CD4-positive, alpha-beta T cell (primary cell): ENCODE measurements at regions not wholly inside any gene's neighbourhood (a gene's known extent, or its start where the extent isn't known, plus 50 kb on each side); places are given as distances from the start of the nearest gene placed in this dataset.

Source experiments
- ATAC-seq: fragments of 200-7000 bp; cut with Tn5 transposase; one replicate; pipeline ENCODE4 v1.10.0; 2022; ENCODE audit warnings: mild to moderate bottlenecking; ENCODE audit not compliant: poor library complexity
- CTCF ChIA-PET: fragments of 350-600 bp; sonication (Branson Sonifier 250); formaldehyde crosslinking; loops from one replicate; lab custom pipeline; 2021; ENCODE audit warnings: antibody characterized with exemption, inconsistent platforms; lab: Charles Lee
- POLR2A ChIA-PET: fragments of 350-600 bp; sonication (Branson Sonifier 250); formaldehyde crosslinking; loops from one replicate; lab custom pipeline; 2021; ENCODE audit warnings: antibody characterized with exemption, inconsistent platforms; lab: Charles Lee
- DNase-seq, 14 experiments: peaks; one replicate each; pipeline ENCODE4 v3.0.0-alpha.2; 2013 to 2020; ENCODE audit warnings: mixed read lengths in 2 of 14
- H3K27ac ChIP-seq, 2 donors: one replicate each; pipeline versions ENCODE4 v1.5.1 to v1.7.0; 2013; ENCODE audit warnings: low read length in 2 of 2, low read depth in 1 of 2, mild to moderate bottlenecking in 1 of 2
- H3K27me3 ChIP-seq, 2 experiments: 1 replicate in 1 of 2; 2 replicates in 1 of 2; pipeline versions ENCODE4 v1.6.1 to v1.7.0; 2013; ENCODE audit warnings: low read length in 2 of 2, control low read depth in 1 of 2, mild to moderate bottlenecking in 1 of 2, moderate library complexity in 1 of 2; ENCODE audit not compliant: insufficient read depth in 2 of 2, control insufficient read depth in 1 of 2
- H3K36me3 ChIP-seq: one replicate; pipeline ENCODE4 v1.6.1; 2013; ENCODE audit warnings: low read length, control low read depth; ENCODE audit not compliant: insufficient read depth
- H3K4me1 ChIP-seq: one replicate; pipeline ENCODE4 v1.6.1; 2013; ENCODE audit warnings: low read length, control low read depth; ENCODE audit not compliant: insufficient read depth
- H3K4me3 ChIP-seq: one replicate; pipeline ENCODE4 v1.5.1; 2013; ENCODE audit warnings: mild to moderate bottlenecking, low read length, moderate library complexity
- H3K9me3 ChIP-seq, 2 experiments: 1 replicate in 1 of 2; 2 replicates in 1 of 2; pipeline versions ENCODE4 v1.6.1 to v1.7.0; 2013; ENCODE audit warnings: low read length in 2 of 2, mild to moderate bottlenecking in 2 of 2, control low read depth in 1 of 2, moderate library complexity in 1 of 2; ENCODE audit not compliant: control insufficient read depth in 1 of 2, insufficient read depth in 1 of 2
- H3K27ac Mint-ChIP-seq: one replicate; pipeline ENCODE4 v1.8.0; 2020; ENCODE audit warnings: mixed read lengths
- H3K27me3 Mint-ChIP-seq: one replicate; pipeline ENCODE4 v1.8.0; 2021; ENCODE audit warnings: mixed read lengths
- H3K36me3 Mint-ChIP-seq: one replicate; pipeline ENCODE4 v1.8.0; 2021; ENCODE audit warnings: low read depth, mixed read lengths
- H3K4me1 Mint-ChIP-seq: one replicate; pipeline ENCODE4 v1.8.0; 2021; ENCODE audit warnings: low read depth, mixed read lengths
- H3K4me3 Mint-ChIP-seq: one replicate; pipeline ENCODE4 v1.8.0; 2020; ENCODE audit warnings: mild to moderate bottlenecking, mixed read lengths
- H3K9me3 Mint-ChIP-seq: one replicate; pipeline ENCODE4 v1.8.0; 2020; ENCODE audit warnings: mixed read lengths
- intact Hi-C, 2 experiments: fragments of 100-400 bp; cut with DNase I in 1 of 2; cut with micrococcal nuclease in 1 of 2; formaldehyde crosslinking; loops; one replicate each; pipeline versions ENCODE4 v1.15.1 to v1.9.0; 2023 to 2025; cut with DNase I, micrococcal nuclease
- TF ChIP-seq, protein P1 (sequence below): fragments of 200-600 bp; IDR thresholded peaks from one replicate; pipeline ENCODE4 v1.8.0; 2022; ENCODE audit warnings: antibody characterized with exemption, mild to moderate bottlenecking

DNA sequence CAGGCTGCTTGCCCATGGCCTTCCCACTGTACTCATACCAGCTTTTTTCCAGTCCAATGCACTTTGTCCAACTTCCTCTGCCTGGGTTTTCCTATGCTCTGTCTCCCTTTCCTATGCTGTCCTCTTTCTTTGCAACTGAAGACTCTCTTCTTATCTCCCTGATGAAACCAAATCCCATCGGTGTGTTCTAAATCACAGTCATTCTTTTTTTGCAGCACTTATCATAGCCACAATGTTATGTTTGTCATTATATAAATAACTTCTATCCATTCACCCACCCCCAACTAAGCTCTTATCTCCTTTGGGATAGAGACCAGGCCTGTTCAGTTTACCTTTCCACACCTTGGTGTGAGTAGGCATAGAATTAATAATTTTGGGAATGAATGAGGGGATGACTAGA, 121.0 kb downstream of the GPX5 start:
- Mint-ChIP-seq H3K27ac (no peak overlapping the region), H3K9me3 (no peaks in the 10 kb centered on the region), H3K4me3 (no peak overlapping the region), H3K4me1 (peaks cover 14% of the 10 kb centered on the region), H3K36me3 (no peaks in the 10 kb centered on the region), H3K27me3 (peaks cover 69% of the 10 kb centered on the region)
- DNase-seq (no peak), ATAC-seq (no peak)
- Histone ChIP-seq H3K27ac (no peak overlapping the region), H3K4me3 (no peak overlapping the region), H3K9me3 (no peaks in the 10 kb centered on the region), H3K36me3 (no peaks in the 10 kb centered on the region), H3K4me1 (peaks cover 12% of the 10 kb centered on the region), H3K27me3 (peaks cover 36 to 61% of the 10 kb centered on the region in 2 experiments)
- CTCF ChIA-PET: no interaction called here
- POLR2A ChIA-PET: no interaction called here
- TF ChIP-seq, protein P1, sequence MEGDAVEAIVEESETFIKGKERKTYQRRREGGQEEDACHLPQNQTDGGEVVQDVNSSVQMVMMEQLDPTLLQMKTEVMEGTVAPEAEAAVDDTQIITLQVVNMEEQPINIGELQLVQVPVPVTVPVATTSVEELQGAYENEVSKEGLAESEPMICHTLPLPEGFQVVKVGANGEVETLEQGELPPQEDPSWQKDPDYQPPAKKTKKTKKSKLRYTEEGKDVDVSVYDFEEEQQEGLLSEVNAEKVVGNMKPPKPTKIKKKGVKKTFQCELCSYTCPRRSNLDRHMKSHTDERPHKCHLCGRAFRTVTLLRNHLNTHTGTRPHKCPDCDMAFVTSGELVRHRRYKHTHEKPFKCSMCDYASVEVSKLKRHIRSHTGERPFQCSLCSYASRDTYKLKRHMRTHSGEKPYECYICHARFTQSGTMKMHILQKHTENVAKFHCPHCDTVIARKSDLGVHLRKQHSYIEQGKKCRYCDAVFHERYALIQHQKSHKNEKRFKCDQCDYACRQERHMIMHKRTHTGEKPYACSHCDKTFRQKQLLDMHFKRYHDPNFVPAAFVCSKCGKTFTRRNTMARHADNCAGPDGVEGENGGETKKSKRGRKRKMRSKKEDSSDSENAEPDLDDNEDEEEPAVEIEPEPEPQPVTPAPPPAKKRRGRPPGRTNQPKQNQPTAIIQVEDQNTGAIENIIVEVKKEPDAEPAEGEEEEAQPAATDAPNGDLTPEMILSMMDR: no peak
- intact Hi-C loops: no loop called here

DNA sequence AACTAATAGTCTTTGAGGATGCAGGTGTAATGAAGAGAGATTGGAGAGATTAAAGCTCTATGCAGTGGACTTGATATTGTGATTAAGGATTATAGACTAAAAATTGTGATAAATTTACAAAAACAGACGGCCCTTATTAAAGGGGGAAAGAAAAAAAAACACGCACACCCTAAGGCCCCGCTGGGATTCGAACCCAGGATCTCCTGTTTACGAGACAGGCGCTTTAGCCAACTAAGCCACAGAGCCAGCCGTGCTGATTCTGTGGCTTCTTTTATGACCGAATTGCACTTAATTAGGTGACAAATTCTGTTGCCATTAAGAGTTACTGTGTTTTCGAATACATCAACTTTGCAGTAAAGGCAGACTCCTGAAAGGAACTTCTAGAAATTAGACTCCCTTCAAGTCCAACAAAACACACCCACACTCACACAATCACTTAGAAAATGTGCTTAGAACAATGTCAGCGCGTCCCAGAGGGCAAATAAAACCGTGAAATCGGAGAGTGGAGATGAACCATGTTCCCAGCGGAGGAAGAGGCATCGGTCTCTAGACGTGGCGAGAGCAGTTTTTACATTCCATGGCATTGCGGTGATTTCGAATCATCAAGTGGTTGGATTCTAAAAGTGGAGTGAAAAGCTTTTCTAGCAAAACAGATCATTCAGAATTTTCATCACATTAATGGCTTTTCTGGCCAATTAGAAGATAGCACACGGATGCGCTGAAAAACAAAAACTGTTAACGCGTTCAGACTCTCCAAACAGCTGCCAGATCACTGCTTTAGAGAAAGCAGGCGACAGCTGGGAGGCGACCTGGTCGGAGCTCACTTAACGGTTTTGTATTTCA, 122.6 kb downstream of the GPX5 start:
- TF ChIP-seq, protein P1: no peak
- H3K27ac ChIP-seq: no peak overlapping the region
- ChIA-PET POLR2A (interaction anchor here (0.7 to 1.6 kb wide), 4 partner anchors 10 to 62 kb away, joined by 4 to 5 read pairs (median 4); no protein-coding TSS in a partner anchor), CTCF (no interaction called here)
- Mint-ChIP-seq H3K36me3 (no peaks in the 10 kb centered on the region), H3K27me3 (peaks cover 71% of the 10 kb centered on the region), H3K9me3 (no peaks in the 10 kb centered on the region), H3K27ac (peak overlapping the region; percentile 31), H3K4me3 (peak overlapping the region; percentile 91), H3K4me1 (peaks cover 14% of the 10 kb centered on the region)
- H3K27me3 ChIP-seq: peaks cover 43 to 68% of the 10 kb centered on the region in 2 experiments
- intact Hi-C loops: no loop called here
- no peaks in the 10 kb centered on the region for H3K36me3 ChIP-seq
- peaks cover 12% of the 10 kb centered on the region for H3K4me1 ChIP-seq
- DNase-seq (peak in 5 of 14 experiments; percentile 12 to 47 (median 37)), ATAC-seq (peak; percentile 46)
- H3K4me3 ChIP-seq: peak overlapping the region; percentile 11
- H3K9me3 ChIP-seq: no peaks in the 10 kb centered on the region

DNA sequence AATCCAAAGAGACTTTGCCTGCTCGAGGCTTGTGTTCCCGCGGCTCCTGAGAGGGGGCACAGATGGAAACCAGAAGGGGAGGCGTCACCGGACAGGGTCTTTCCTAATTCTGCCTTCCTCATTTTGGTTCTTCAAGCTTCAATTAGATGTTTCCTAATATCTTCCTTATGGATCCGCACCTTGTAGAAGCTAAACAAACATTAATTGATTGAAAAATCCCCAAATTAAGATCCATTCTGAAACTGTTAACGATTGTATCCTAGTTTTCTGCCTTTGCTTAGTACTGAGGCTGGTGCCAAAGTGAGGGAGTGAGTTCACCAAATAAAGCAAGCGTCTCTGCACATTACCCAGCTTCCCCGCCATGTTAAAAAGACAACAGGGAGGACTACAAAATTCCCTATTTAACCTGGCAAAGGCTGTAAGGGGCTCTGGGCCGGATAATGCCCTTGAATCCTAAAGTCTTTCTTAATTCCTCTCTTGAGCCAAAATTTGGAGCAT, 123.2 kb downstream of the GPX5 start:
- TF ChIP-seq, protein P1: no peak
- H3K4me1 Mint-ChIP-seq: peaks cover 14% of the 10 kb centered on the region
- no peak for DNase-seq
- no peak for ATAC-seq
- ChIA-PET POLR2A (interaction anchor here (0.7 to 1.6 kb wide), 4 partner anchors 9 to 63 kb away, joined by 4 to 5 read pairs (median 4); no protein-coding TSS in a partner anchor), CTCF (no interaction called here)
- no peaks in the 10 kb centered on the region for H3K9me3 Mint-ChIP-seq
- H3K27ac Mint-ChIP-seq: no peak overlapping the region
- Histone ChIP-seq H3K27me3 (peaks cover 41 to 68% of the 10 kb centered on the region in 2 experiments), H3K36me3 (no peaks in the 10 kb centered on the region), H3K4me1 (peaks cover 12% of the 10 kb centered on the region), H3K4me3 (peak overlapping the region; percentile 11), H3K27ac (no peak overlapping the region), H3K9me3 (no peaks in the 10 kb centered on the region)
- no peaks in the 10 kb centered on the region for H3K36me3 Mint-ChIP-seq
- H3K4me3 Mint-ChIP-seq: peak overlapping the region; percentile 91
- intact Hi-C loops: no loop called here
- peaks cover 70% of the 10 kb centered on the region for H3K27me3 Mint-ChIP-seq
